HEK293 (cell line): ENCODE measurements at regions not wholly inside any gene's neighbourhood (a gene's known extent, or its start where the extent isn't known, plus 50 kb on each side); places are given as distances from the start of the nearest gene placed in this dataset.

ENCODE experiments used
- CTCF ChIA-PET: fragments of 350-600 bp; formaldehyde crosslinking; extraction: SDS; loops from one replicate; lab custom pipeline; 2021; ENCODE audit warnings: antibody characterized with exemption; lab: Yijun Ruan, JAX
- POLR2A ChIA-PET: fragments of 300-600 bp; formaldehyde crosslinking; extraction: SDS; loops from one replicate; lab custom pipeline; 2020; ENCODE audit warnings: antibody characterized with exemption, inconsistent platforms; lab: Yijun Ruan, JAX
- H3K27ac ChIP-seq: fragments of 200-500 bp; sonication (Bioruptor generic); 2 replicates; pipeline ENCODE4 v1.5.1; 2014; ENCODE audit warnings: low read depth, low read length, control low read depth, inconsistent platforms; ENCODE audit errors: extremely low read depth
- H3K36me3 ChIP-seq, 2 experiments: fragments of 200-500 bp in 1 of 2; sonication (Bioruptor generic) in 1 of 2; 1 replicate in 1 of 2; 2 replicates in 1 of 2; pipeline ENCODE4 v1.5.1; 2014 to 2017; ENCODE audit warnings: inconsistent platforms in 2 of 2, low read length in 2 of 2; ENCODE audit not compliant: control insufficient read depth in 2 of 2, insufficient read depth in 1 of 2
- H3K4me1 ChIP-seq: fragments of 200-500 bp; sonication (Bioruptor generic); 2 replicates; pipeline ENCODE4 v1.5.1; 2014; ENCODE audit warnings: mild to moderate bottlenecking, low read length, inconsistent platforms; ENCODE audit not compliant: control insufficient read depth, insufficient read depth
- H3K4me3 ChIP-seq: 2 replicates; pipeline ENCODE4 v1.5.1; 2011; ENCODE audit warnings: low read depth, mild to moderate bottlenecking, control low read depth, low read length, moderate library complexity
- H3K9me3 ChIP-seq: fragments of 200-500 bp; sonication (Bioruptor generic); 2 replicates; pipeline ENCODE4 v1.5.1; 2014; ENCODE audit warnings: low read depth, low read length, inconsistent platforms; ENCODE audit not compliant: control insufficient read depth, insufficient read depth
- HOXC10 ChIP-seq: sonication (generic); formaldehyde crosslinking; IDR thresholded peaks from 2 replicates; pipeline ENCODE4 v1.8.1; 2023; ENCODE audit warnings: mild to moderate bottlenecking, missing genetic modification reagents
- KLF16 ChIP-seq: fragments of 450-650 bp; formaldehyde crosslinking; IDR thresholded peaks from 2 replicates; pipeline ENCODE4 v1.5.1; 2017; ENCODE audit warnings: missing biosample characterization, missing genetic modification characterization
- KLF9 ChIP-seq: fragments of 450-650 bp; formaldehyde crosslinking; IDR thresholded peaks from 2 replicates; pipeline ENCODE4 v1.5.1; 2016; ENCODE audit warnings: missing biosample characterization, missing genetic modification characterization, low read depth
- MZF1 ChIP-seq: fragments of 450-650 bp; formaldehyde crosslinking; IDR thresholded peaks from 2 replicates; pipeline ENCODE4 v1.5.1; 2017; ENCODE audit warnings: missing biosample characterization, missing genetic modification characterization, borderline replicate concordance
- REPIN1 ChIP-seq: fragments of 450-650 bp; formaldehyde crosslinking; IDR thresholded peaks from 2 replicates; pipeline ENCODE4 v1.5.1; 2017; ENCODE audit warnings: missing biosample characterization, missing genetic modification characterization, low read depth
- SCRT1 ChIP-seq: fragments of 450-650 bp; formaldehyde crosslinking; IDR thresholded peaks from 2 replicates; pipeline ENCODE4 v1.5.1; 2016; ENCODE audit warnings: missing biosample characterization, missing genetic modification characterization, borderline replicate concordance
- SP7 ChIP-seq: fragments of 450-650 bp; formaldehyde crosslinking; IDR thresholded peaks from 2 replicates; pipeline ENCODE4 v1.5.1; 2016; ENCODE audit warnings: missing biosample characterization, missing genetic modification characterization
- ZBTB21 ChIP-seq: fragments of 450-650 bp; formaldehyde crosslinking; IDR thresholded peaks from 2 replicates; pipeline ENCODE4 v1.5.1; 2017; ENCODE audit warnings: missing biosample characterization, missing genetic modification characterization
- ZBTB26 ChIP-seq: fragments of 450-650 bp; formaldehyde crosslinking; optimal IDR thresholded peaks from 2 replicates; pipeline ENCODE3; 2016; ENCODE audit warnings: missing biosample characterization, mild to moderate bottlenecking, missing genetic modification characterization
- ZBTB48 ChIP-seq: fragments of 450-650 bp; formaldehyde crosslinking; IDR thresholded peaks from 2 replicates; pipeline ENCODE4 v1.5.1; 2016; ENCODE audit warnings: missing biosample characterization, missing genetic modification characterization
- ZNF155 ChIP-seq: fragments of 450-650 bp; formaldehyde crosslinking; IDR thresholded peaks from 2 replicates; pipeline ENCODE4 v1.5.1; 2016; ENCODE audit warnings: missing biosample characterization, missing genetic modification characterization
- ZNF174 ChIP-seq: fragments of 450-650 bp; formaldehyde crosslinking; IDR thresholded peaks from 2 replicates; pipeline ENCODE4 v1.5.0; 2017; ENCODE audit warnings: missing biosample characterization, mild to moderate bottlenecking, missing genetic modification characterization
- ZNF214 ChIP-seq: fragments of 450-650 bp; formaldehyde crosslinking; IDR thresholded peaks from 2 replicates; pipeline ENCODE4 v1.5.1; 2017; ENCODE audit warnings: missing biosample characterization, mild to moderate bottlenecking, missing genetic modification characterization, borderline replicate concordance
- ZNF350 ChIP-seq: fragments of 450-650 bp; formaldehyde crosslinking; IDR thresholded peaks from 2 replicates; pipeline ENCODE4 v1.5.0; 2017; ENCODE audit warnings: missing biosample characterization, mild to moderate bottlenecking, missing genetic modification characterization
- ZNF416 ChIP-seq: fragments of 450-650 bp; formaldehyde crosslinking; IDR thresholded peaks from 2 replicates; pipeline ENCODE4 v1.5.1; 2016; ENCODE audit warnings: missing biosample characterization, missing genetic modification characterization
- ZNF426 ChIP-seq: fragments of 450-650 bp; formaldehyde crosslinking; IDR thresholded peaks from 2 replicates; pipeline ENCODE4 v1.5.1; 2017; ENCODE audit warnings: missing biosample characterization, missing genetic modification characterization, mild to moderate bottlenecking, inconsistent platforms, moderate library complexity
- ZNF555 ChIP-seq: fragments of 450-650 bp; formaldehyde crosslinking; conservative IDR thresholded peaks from 2 replicates; pipeline ENCODE4 v1.5.1; 2017; ENCODE audit warnings: missing biosample characterization, mild to moderate bottlenecking, missing genetic modification characterization, inconsistent platforms
- ZNF600 ChIP-seq: fragments of 450-650 bp; formaldehyde crosslinking; IDR thresholded peaks from 2 replicates; pipeline ENCODE4 v1.5.1; 2016; ENCODE audit warnings: missing biosample characterization, missing genetic modification characterization
- ZNF768 ChIP-seq: fragments of 450-650 bp; formaldehyde crosslinking; IDR thresholded peaks from 2 replicates; pipeline ENCODE4 v1.5.1; 2018; ENCODE audit warnings: missing biosample characterization, mild to moderate bottlenecking, missing genetic modification characterization
- ZNF785 ChIP-seq: fragments of 450-650 bp; formaldehyde crosslinking; IDR thresholded peaks from 2 replicates; pipeline ENCODE4 v1.5.1; 2016; ENCODE audit warnings: missing biosample characterization, missing genetic modification characterization
- ZNF830 ChIP-seq: fragments of 450-650 bp; IDR thresholded peaks from 2 replicates; pipeline ENCODE4 v1.5.0; 2018; ENCODE audit warnings: missing biosample characterization, missing genetic modification characterization, low read depth, mild to moderate bottlenecking, moderate library complexity
- ZSCAN23 ChIP-seq: fragments of 450-650 bp; formaldehyde crosslinking; IDR thresholded peaks from 2 replicates; pipeline ENCODE4 v1.5.1; 2016; ENCODE audit warnings: missing biosample characterization, missing genetic modification characterization
- TF ChIP-seq, protein P1 (sequence below): fragments of 450-650 bp; formaldehyde crosslinking; IDR thresholded peaks from 2 replicates; pipeline ENCODE4 v1.5.1; 2016; ENCODE audit warnings: missing biosample characterization, missing genetic modification characterization
- TF ChIP-seq, protein P2 (sequence below): fragments of 450-650 bp; formaldehyde crosslinking; IDR thresholded peaks from 2 replicates; pipeline ENCODE4; 2016; ENCODE audit warnings: missing biosample characterization, missing genetic modification characterization
- TF ChIP-seq, protein P3 (sequence below): fragments of 450-650 bp; formaldehyde crosslinking; IDR thresholded peaks from 2 replicates; pipeline ENCODE4 v1.5.1; 2017; ENCODE audit warnings: missing biosample characterization, missing genetic modification characterization
- TF ChIP-seq, protein P4 (sequence below): fragments of 450-650 bp; formaldehyde crosslinking; IDR thresholded peaks from 2 replicates; pipeline ENCODE4 v1.5.1; 2016; ENCODE audit warnings: missing biosample characterization, missing genetic modification characterization
- TF ChIP-seq, protein P5 (sequence below): sonication (generic); formaldehyde crosslinking; IDR thresholded peaks from 2 replicates; pipeline ENCODE4 v1.8.1; 2022; ENCODE audit warnings: mild to moderate bottlenecking, moderate library complexity, missing genetic modification reagents

GRCh38 chr11:122294041-122294440 lies 178.0 kb upstream of the BLID start:
- Histone ChIP-seq H3K4me1 (no peaks in the 10 kb centered on the region), H3K4me3 (no peak overlapping the region), H3K36me3 (no peaks in the 10 kb centered on the region), H3K27ac (no peak overlapping the region), H3K9me3 (no peaks in the 10 kb centered on the region)
- TF ChIP-seq, protein P1, sequence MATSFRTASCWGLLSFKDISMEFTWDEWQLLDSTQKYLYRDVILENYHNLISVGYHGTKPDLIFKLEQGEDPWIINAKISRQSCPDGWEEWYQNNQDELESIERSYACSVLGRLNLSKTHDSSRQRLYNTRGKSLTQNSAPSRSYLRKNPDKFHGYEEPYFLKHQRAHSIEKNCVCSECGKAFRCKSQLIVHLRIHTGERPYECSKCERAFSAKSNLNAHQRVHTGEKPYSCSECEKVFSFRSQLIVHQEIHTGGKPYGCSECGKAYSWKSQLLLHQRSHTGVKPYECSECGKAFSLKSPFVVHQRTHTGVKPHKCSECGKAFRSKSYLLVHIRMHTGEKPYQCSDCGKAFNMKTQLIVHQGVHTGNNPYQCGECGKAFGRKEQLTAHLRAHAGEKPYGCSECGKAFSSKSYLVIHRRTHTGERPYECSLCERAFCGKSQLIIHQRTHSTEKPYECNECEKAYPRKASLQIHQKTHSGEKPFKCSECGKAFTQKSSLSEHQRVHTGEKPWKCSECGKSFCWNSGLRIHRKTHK = no peak
- TF ChIP-seq ZBTB48 (tag by site-specific recombination) (no peak), ZNF155 (tag by site-specific recombination) (no peak), SCRT1 (tag by site-specific recombination) (no peak), ZNF600 (no peak), ZNF214 (tag by site-specific recombination) (no peak), ZNF555 (tag by site-specific recombination) (no peak), ZNF785 (no peak), SP7 (tag by site-specific recombination) (no peak), ZNF830 (no peak), ZBTB26 (tag by site-specific recombination) (no peak), ZSCAN23 (tag by site-specific recombination) (no peak), ZNF416 (tag by site-specific recombination) (no peak), ZNF350 (tag by site-specific recombination) (no peak)
- TF ChIP-seq, protein P2, sequence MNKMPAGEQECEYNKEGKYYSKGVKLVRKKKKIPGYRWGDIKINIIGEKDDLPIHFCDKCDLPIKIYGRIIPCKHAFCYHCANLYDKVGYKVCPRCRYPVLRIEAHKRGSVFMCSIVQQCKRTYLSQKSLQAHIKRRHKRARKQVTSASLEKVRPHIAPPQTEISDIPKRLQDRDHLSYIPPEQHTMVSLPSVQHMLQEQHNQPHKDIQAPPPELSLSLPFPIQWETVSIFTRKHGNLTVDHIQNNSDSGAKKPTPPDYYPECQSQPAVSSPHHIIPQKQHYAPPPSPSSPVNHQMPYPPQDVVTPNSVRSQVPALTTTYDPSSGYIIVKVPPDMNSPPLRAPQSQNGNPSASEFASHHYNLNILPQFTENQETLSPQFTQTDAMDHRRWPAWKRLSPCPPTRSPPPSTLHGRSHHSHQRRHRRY = no peak
- POLR2A ChIA-PET = no interaction called here
- CTCF ChIA-PET = interaction anchor here (1.4 to 1.5 kb wide), 2 partner anchors 13 to 210 kb away, joined by 3 to 4 read pairs; no protein-coding TSS in a partner anchor

DNA sequence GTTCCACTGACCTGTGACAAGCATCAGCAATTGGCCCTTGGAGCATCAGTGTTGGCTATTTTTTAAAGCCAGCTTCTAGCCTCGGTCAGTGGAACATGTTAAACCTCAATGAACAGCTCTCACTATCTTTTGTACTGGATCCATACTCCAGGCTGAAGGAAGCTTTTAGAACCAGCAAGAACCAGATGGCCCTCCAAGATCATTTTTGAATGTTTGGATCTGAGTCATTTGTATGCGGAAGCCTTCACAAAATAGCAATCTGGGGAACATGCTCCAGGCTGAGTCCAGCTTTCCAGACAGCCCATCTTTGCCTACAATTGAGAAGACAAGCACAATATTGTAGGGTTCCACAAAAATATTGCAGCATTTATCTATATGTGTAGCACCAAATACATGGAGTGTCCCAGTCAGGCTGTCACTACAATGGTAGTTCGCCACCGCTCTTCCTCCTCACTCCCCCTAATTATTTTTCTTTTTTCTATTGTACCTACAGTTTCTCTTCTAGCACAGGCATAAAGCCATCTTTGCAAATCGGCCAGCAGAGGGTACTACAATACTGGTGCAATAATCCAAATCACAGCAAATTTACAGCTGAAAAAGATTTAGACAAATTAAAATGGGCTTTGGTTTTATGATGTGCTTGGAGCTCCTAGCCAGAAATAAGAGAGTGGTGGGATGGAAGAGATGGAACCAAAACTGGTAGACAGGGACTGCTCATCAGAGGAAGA lies 177.4 kb upstream of the BLID start:
- Histone ChIP-seq H3K9me3 (no peaks in the 10 kb centered on the region), H3K4me3 (no peak overlapping the region), H3K27ac (no peak overlapping the region), H3K4me1 (no peaks in the 10 kb centered on the region), H3K36me3 (no peaks in the 10 kb centered on the region)
- ChIA-PET POLR2A (no interaction called here), CTCF (interaction anchor here (1.2 to 1.5 kb wide), 3 partner anchors 13 to 211 kb away, joined by 3 to 4 read pairs (median 4); no protein-coding TSS in a partner anchor)
- TF ChIP-seq, protein P3, sequence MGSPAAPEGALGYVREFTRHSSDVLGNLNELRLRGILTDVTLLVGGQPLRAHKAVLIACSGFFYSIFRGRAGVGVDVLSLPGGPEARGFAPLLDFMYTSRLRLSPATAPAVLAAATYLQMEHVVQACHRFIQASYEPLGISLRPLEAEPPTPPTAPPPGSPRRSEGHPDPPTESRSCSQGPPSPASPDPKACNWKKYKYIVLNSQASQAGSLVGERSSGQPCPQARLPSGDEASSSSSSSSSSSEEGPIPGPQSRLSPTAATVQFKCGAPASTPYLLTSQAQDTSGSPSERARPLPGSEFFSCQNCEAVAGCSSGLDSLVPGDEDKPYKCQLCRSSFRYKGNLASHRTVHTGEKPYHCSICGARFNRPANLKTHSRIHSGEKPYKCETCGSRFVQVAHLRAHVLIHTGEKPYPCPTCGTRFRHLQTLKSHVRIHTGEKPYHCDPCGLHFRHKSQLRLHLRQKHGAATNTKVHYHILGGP (tag by site-specific recombination) = no peak
- no peak for TF ChIP-seq HOXC10 (CRISPR knock-in tag)
- TF ChIP-seq, protein P4, sequence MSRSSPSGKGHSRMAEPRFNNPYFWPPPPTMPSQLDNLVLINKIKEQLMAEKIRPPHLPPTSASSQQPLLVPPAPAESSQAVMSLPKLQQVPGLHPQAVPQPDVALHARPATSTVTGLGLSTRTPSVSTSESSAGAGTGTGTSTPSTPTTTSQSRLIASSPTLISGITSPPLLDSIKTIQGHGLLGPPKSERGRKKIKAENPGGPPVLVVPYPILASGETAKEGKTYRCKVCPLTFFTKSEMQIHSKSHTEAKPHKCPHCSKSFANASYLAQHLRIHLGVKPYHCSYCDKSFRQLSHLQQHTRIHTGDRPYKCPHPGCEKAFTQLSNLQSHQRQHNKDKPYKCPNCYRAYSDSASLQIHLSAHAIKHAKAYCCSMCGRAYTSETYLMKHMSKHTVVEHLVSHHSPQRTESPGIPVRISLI = no peak
- TF ChIP-seq ZNF426 (tag by site-specific recombination) = no peak
- no peak for TF ChIP-seq ZBTB21
- no peak for TF ChIP-seq KLF9 (tag by site-specific recombination)
- no peak for TF ChIP-seq MZF1 (tag by site-specific recombination)
- TF ChIP-seq, protein P5, sequence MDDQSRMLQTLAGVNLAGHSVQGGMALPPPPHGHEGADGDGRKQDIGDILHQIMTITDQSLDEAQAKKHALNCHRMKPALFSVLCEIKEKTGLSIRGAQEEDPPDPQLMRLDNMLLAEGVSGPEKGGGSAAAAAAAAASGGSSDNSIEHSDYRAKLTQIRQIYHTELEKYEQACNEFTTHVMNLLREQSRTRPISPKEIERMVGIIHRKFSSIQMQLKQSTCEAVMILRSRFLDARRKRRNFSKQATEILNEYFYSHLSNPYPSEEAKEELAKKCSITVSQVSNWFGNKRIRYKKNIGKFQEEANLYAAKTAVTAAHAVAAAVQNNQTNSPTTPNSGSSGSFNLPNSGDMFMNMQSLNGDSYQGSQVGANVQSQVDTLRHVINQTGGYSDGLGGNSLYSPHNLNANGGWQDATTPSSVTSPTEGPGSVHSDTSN = no peak
- TF ChIP-seq REPIN1 (tag by site-specific recombination) = no peak
- TF ChIP-seq ZNF830 = no peak
- TF ChIP-seq ZNF768 (tag by site-specific recombination) = no peak
- TF ChIP-seq ZNF174 (tag by site-specific recombination) = no peak
- TF ChIP-seq KLF16 (tag by site-specific recombination) = no peak
